Rectal smooth muscle tissue (tissue), 1 donor: ENCODE measurements at regions not wholly inside any gene's neighbourhood (a gene's known extent, or its start where the extent isn't known, plus 50 kb on each side); places are given as distances from the start of the nearest gene placed in this dataset.

ENCODE experiments used
- H3K27ac ChIP-seq: one replicate; pipeline ENCODE4 v1.7.0; 2013; ENCODE audit warnings: low read depth, low read length, inconsistent platforms
- H3K27me3 ChIP-seq: one replicate; pipeline ENCODE4 v1.7.0; 2013; ENCODE audit warnings: low read length; ENCODE audit not compliant: control insufficient read depth, insufficient read depth
- H3K36me3 ChIP-seq: one replicate; pipeline ENCODE4 v1.7.0; 2013; ENCODE audit warnings: low read length; ENCODE audit not compliant: control insufficient read depth, insufficient read depth
- H3K4me1 ChIP-seq: one replicate; pipeline ENCODE4 v1.7.0; 2013; ENCODE audit warnings: low read length; ENCODE audit not compliant: control insufficient read depth, insufficient read depth
- H3K4me3 ChIP-seq: one replicate; pipeline ENCODE4 v1.7.0; 2013; ENCODE audit warnings: low read length
- H3K9ac ChIP-seq: one replicate; pipeline ENCODE4 v1.7.0; 2013; ENCODE audit warnings: low read length

DNA sequence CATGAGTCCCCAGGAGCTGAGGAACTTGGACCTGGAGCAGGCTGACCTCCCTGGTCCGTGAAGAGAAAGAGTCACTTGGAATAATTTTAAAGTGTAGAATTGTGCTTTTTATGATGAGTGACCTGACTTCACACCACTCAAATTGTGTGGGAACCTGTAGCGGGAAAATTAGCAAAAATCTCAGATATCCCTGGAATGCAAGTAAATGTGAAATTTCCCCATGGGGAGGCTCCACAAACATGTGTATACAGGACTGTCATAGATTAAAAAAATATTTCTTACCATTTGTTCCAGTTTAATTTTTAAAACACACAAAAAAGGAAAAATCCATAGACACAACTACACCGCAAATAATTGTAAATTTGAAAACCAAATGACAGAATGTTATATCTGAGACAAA, 1079.6 kb upstream of the PABPC4L start:
- no peak overlapping the region for H3K27ac ChIP-seq
- no peaks in the 10 kb centered on the region for H3K27me3 ChIP-seq
- H3K4me3 ChIP-seq: no peak overlapping the region
- H3K9ac ChIP-seq: no peak overlapping the region
- H3K36me3 ChIP-seq: no peaks in the 10 kb centered on the region
- no peaks in the 10 kb centered on the region for H3K4me1 ChIP-seq

- Histone ChIP-seq H3K27me3 (no peaks in the 10 kb centered on the region), H3K36me3 (no peaks in the 10 kb centered on the region), H3K27ac (no peak overlapping the region), H3K9ac (no peak overlapping the region), H3K4me1 (no peaks in the 10 kb centered on the region), H3K4me3 (no peak overlapping the region)
These were observed 1076.4 kb upstream of the PABPC4L start for GRCh38 chr4:135277980-135278315.

GRCh38 chr4:135277068-135277979, 1075.7 kb upstream of the PABPC4L start:
- Histone ChIP-seq H3K4me1 (no peaks in the 10 kb centered on the region), H3K27me3 (no peaks in the 10 kb centered on the region), H3K4me3 (no peak overlapping the region), H3K9ac (no peak overlapping the region), H3K36me3 (no peaks in the 10 kb centered on the region), H3K27ac (no peak overlapping the region)

GRCh38 chr4:135274416-135274815, 1072.8 kb upstream of the PABPC4L start:
- no peaks in the 10 kb centered on the region for H3K36me3 ChIP-seq
- no peak overlapping the region for H3K9ac ChIP-seq
- H3K4me3 ChIP-seq: no peak overlapping the region
- H3K4me1 ChIP-seq: no peaks in the 10 kb centered on the region
- H3K27ac ChIP-seq: no peak overlapping the region
- H3K27me3 ChIP-seq: no peaks in the 10 kb centered on the region

- no peaks in the 10 kb centered on the region for H3K4me1 ChIP-seq
- no peak overlapping the region for H3K9ac ChIP-seq
- H3K27me3 ChIP-seq: no peaks in the 10 kb centered on the region
- H3K27ac ChIP-seq: no peak overlapping the region
- H3K36me3 ChIP-seq: no peaks in the 10 kb centered on the region
- no peak overlapping the region for H3K4me3 ChIP-seq
These were observed 1067.7 kb upstream of the PABPC4L start for GRCh38 chr4:135269125-135269890.

GRCh38 chr4:135268369-135268768, 1066.8 kb upstream of the PABPC4L start:
- H3K4me1 ChIP-seq: no peaks in the 10 kb centered on the region
- H3K27ac ChIP-seq: no peak overlapping the region
- H3K9ac ChIP-seq: no peak overlapping the region
- H3K27me3 ChIP-seq: no peaks in the 10 kb centered on the region
- H3K36me3 ChIP-seq: no peaks in the 10 kb centered on the region
- no peak overlapping the region for H3K4me3 ChIP-seq

DNA sequence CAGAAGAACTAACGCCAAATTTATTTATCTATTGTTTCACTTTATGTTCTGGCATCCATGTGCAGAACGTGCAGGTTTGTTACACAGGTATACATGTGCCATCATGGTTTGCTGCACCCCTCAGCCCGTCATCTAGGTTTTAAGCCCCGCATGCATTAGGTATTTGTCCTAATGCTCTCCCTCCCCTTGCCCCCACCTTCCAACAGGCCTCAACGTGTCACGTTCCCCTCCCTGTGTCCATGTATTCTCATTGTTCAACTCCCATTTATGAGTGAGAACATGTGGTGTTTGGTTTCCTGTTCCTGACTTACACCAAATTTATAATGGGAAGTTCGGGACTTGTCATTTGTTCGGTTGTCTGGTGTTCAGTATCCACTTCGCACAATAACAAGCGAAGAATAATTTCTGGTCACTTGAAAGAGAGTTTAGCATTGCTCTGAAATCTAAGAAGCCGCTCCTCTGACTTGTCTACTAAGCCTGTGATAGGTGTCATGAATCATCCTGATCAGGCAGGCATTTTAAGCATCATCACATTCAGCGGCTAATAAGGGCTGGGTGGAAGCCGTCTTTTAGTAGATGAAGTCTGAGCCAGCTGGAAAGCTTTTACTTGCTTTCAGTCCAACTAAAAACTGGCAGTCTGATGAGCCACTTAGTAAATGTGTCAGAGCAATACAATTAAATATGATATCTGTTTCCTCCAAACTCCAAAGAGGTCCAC, 1065.7 kb upstream of the PABPC4L start:
- Histone ChIP-seq H3K36me3 (no peaks in the 10 kb centered on the region), H3K4me1 (no peaks in the 10 kb centered on the region), H3K9ac (no peak overlapping the region), H3K4me3 (no peak overlapping the region), H3K27ac (no peak overlapping the region), H3K27me3 (no peaks in the 10 kb centered on the region)

GRCh38 chr4:135256111-135256510, 1054.5 kb upstream of the PABPC4L start:
- Histone ChIP-seq H3K27ac (no peak overlapping the region), H3K4me1 (no peaks in the 10 kb centered on the region), H3K27me3 (no peaks in the 10 kb centered on the region), H3K4me3 (no peak overlapping the region), H3K9ac (no peak overlapping the region), H3K36me3 (no peaks in the 10 kb centered on the region)

GRCh38 chr4:135250040-135250439, 1048.5 kb upstream of the PABPC4L start:
- Histone ChIP-seq H3K36me3 (no peaks in the 10 kb centered on the region), H3K4me1 (no peaks in the 10 kb centered on the region), H3K4me3 (no peak overlapping the region), H3K27me3 (no peaks in the 10 kb centered on the region), H3K9ac (no peak overlapping the region), H3K27ac (no peak overlapping the region)

DNA sequence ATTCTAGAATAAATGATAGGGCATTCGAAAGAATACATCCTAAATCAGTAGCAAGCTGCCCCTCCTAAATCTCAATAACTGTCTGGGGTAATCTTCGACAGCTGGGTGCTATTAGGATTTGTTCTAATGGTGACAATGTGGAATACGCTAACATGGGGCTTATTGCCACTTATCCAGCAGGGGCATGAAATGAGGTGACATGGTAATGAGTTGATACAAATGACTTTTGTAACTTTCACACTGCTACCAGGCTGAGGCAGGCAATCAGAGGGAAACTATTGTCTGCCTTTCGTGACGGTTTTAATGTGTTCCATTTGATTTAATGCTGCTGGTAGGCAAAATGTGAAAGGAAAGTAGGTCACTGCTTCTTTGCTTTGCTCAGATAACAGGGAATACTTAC, 1047.4 kb upstream of the PABPC4L start:
- H3K9ac ChIP-seq: no peak overlapping the region
- H3K27me3 ChIP-seq: no peaks in the 10 kb centered on the region
- H3K4me3 ChIP-seq: no peak overlapping the region
- no peak overlapping the region for H3K27ac ChIP-seq
- no peaks in the 10 kb centered on the region for H3K4me1 ChIP-seq
- no peaks in the 10 kb centered on the region for H3K36me3 ChIP-seq

- Histone ChIP-seq H3K4me3 (no peak overlapping the region), H3K27ac (no peak overlapping the region), H3K9ac (no peak overlapping the region), H3K27me3 (no peaks in the 10 kb centered on the region), H3K36me3 (no peaks in the 10 kb centered on the region), H3K4me1 (no peaks in the 10 kb centered on the region)
These were observed 1043.1 kb upstream of the PABPC4L start for GRCh38 chr4:135244696-135245095.

DNA sequence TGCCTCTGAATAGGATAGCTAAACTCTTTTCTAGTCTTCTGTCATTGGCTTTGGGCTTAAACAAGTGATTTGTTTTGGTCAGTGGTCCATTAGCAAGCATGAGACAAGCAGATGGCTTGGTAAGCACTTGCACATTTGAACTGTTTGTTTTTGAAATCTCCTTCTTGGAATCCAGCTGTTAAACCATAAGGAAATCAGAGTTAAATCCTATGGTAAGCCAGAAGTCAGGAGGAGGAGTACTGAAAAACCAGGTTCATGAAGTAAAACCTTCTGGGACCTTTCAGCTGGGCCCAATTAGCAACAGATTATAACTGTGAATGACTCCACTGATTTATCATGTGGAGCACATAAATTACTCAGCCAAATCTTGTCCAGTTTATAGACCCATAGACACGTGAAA, 1042.5 kb upstream of the PABPC4L start:
- H3K36me3 ChIP-seq: no peaks in the 10 kb centered on the region
- no peaks in the 10 kb centered on the region for H3K27me3 ChIP-seq
- H3K9ac ChIP-seq: no peak overlapping the region

More for the DNA sequence above, 1042.5 kb upstream of the PABPC4L start:
- Histone ChIP-seq H3K27ac (no peak overlapping the region), H3K4me3 (no peak overlapping the region), H3K4me1 (no peaks in the 10 kb centered on the region)
